Activated naive CD8-positive, alpha-beta T cell treated with anti-CD3 and anti-CD28 coated beads, Interleukin-2, amount 50 U/mL, for 16 hours (primary cell): ENCODE measurements at regions not wholly inside any gene's neighbourhood (a gene's known extent, or its start where the extent isn't known, plus 50 kb on each side); places are given as distances from the start of the nearest gene placed in this dataset.

Source experiments
- DNase-seq: peaks from one replicate; pipeline ENCODE4 v3.0.0-alpha.2; 2020; ENCODE audit warnings: low read depth, low spot score

GRCh38 chr18:10310626-10311025, 143.8 kb upstream of the APCDD1 start:
- no peak for DNase-seq

- no peak for DNase-seq
These were observed 142.0 kb upstream of the APCDD1 start for GRCh38 chr18:10312326-10313015.

GRCh38 chr18:10313016-10313342, 141.5 kb upstream of the APCDD1 start:
- no peak for DNase-seq

GRCh38 chr18:10314066-10314465, 140.4 kb upstream of the APCDD1 start:
- DNase-seq: no peak

GRCh38 chr18:10315522-10315921, 138.9 kb upstream of the APCDD1 start:
- no peak for DNase-seq

GRCh38 chr18:10316778-10317177, 137.7 kb upstream of the APCDD1 start:
- DNase-seq: no peak

- no peak for DNase-seq
These were observed 136.4 kb upstream of the APCDD1 start for GRCh38 chr18:10317864-10318690.

GRCh38 chr18:10318691-10318970, 135.8 kb upstream of the APCDD1 start:
- no peak for DNase-seq

- no peak for DNase-seq
These were observed 135.4 kb upstream of the APCDD1 start for GRCh38 chr18:10319026-10319425.

GRCh38 chr18:10319914-10320600, 134.4 kb upstream of the APCDD1 start:
- no peak for DNase-seq

- no peak for DNase-seq
These were observed 133.6 kb upstream of the APCDD1 start for GRCh38 chr18:10320791-10321190.

- DNase-seq: no peak
These were observed 132.9 kb upstream of the APCDD1 start for GRCh38 chr18:10321576-10321975.

- no peak for DNase-seq
These were observed 132.4 kb upstream of the APCDD1 start for GRCh38 chr18:10322004-10322403.

- DNase-seq: no peak
These were observed 132.0 kb upstream of the APCDD1 start for GRCh38 chr18:10322435-10322834.

GRCh38 chr18:10329101-10329500, 125.3 kb upstream of the APCDD1 start:
- DNase-seq: no peak

GRCh38 chr18:10330428-10330827, 124.0 kb upstream of the APCDD1 start:
- DNase-seq: no peak

- no peak for DNase-seq
These were observed 122.0 kb upstream of the APCDD1 start for GRCh38 chr18:10332452-10332851.

- DNase-seq: no peak
These were observed 117.6 kb upstream of the APCDD1 start for GRCh38 chr18:10336749-10337350.

- no peak for DNase-seq
These were observed 113.6 kb upstream of the APCDD1 start for GRCh38 chr18:10340821-10341220.

GRCh38 chr18:10343778-10344177, 110.7 kb upstream of the APCDD1 start:
- no peak for DNase-seq

- no peak for DNase-seq
These were observed 107.6 kb upstream of the APCDD1 start for GRCh38 chr18:10346749-10347415.

GRCh38 chr18:10349561-10349960, 104.9 kb upstream of the APCDD1 start:
- DNase-seq: no peak
